SIG-M5 (cell line): ENCODE measurements at regions not wholly inside any gene's neighbourhood (a gene's known extent, or its start where the extent isn't known, plus 50 kb on each side); places are given as distances from the start of the nearest gene placed in this dataset.
"Not testable (repeated sequence)": the region's sequence is repeated elsewhere in the genome, so short reads cannot be mapped to it uniquely, and the experiment has no call there.

Experiments used
- DNase-seq: peaks from one replicate; lab custom pipeline; 2025; lab: John Stamatoyannopoulos, UW

GRCh38 chr5:90285581-90285980 lies 124.0 kb downstream of the CETN3 start:
- no peak for DNase-seq

- no peak for DNase-seq
Observed at GRCh38 chr5:90284375-90284774, 125.2 kb downstream of the CETN3 start.

- DNase-seq: no peak
Observed at GRCh38 chr5:90279091-90279490, 130.5 kb downstream of the CETN3 start.

GRCh38 chr5:90274216-90274615 lies 135.3 kb downstream of the CETN3 start:
- no peak for DNase-seq

GRCh38 chr5:90267646-90268045 lies 141.9 kb downstream of the CETN3 start:
- DNase-seq: no peak

- no peak for DNase-seq
Observed at GRCh38 chr5:90265545-90265857, 144.1 kb downstream of the CETN3 start.

GRCh38 chr5:90264689-90265544 lies 144.6 kb downstream of the CETN3 start:
- no peak for DNase-seq

GRCh38 chr5:90263102-90263820 lies 146.3 kb downstream of the CETN3 start:
- no peak for DNase-seq

- no peak for DNase-seq
Observed at GRCh38 chr5:90251447-90251846, 158.1 kb downstream of the CETN3 start.

- no peak for DNase-seq
Observed at GRCh38 chr5:90248640-90249039, 160.9 kb downstream of the CETN3 start.

- not testable (repeated sequence) for DNase-seq
Observed at GRCh38 chr5:90243848-90244247, 165.7 kb downstream of the CETN3 start.

GRCh38 chr5:90233476-90233875 lies 176.1 kb downstream of the CETN3 start:
- no peak for DNase-seq

- no peak for DNase-seq
Observed at GRCh38 chr5:90231688-90232087, 177.9 kb downstream of the CETN3 start.

- no peak for DNase-seq
Observed at GRCh38 chr5:90227683-90228082, 181.9 kb downstream of the CETN3 start.

GRCh38 chr5:90226433-90227099 lies 183.0 kb downstream of the CETN3 start:
- no peak for DNase-seq

- no peak for DNase-seq
Observed at GRCh38 chr5:90224342-90224741, 185.2 kb downstream of the CETN3 start.

- no peak for DNase-seq
Observed at GRCh38 chr5:90223756-90224155, 185.8 kb downstream of the CETN3 start.

- no peak for DNase-seq
Observed at GRCh38 chr5:90221951-90222350, 187.6 kb downstream of the CETN3 start.

GRCh38 chr5:90220554-90220953 lies 189.0 kb downstream of the CETN3 start:
- DNase-seq: no peak

- DNase-seq: no peak
Observed at GRCh38 chr5:90214991-90215390, 194.6 kb downstream of the CETN3 start.

GRCh38 chr5:90208323-90208722 lies 201.2 kb downstream of the CETN3 start:
- DNase-seq: not testable (repeated sequence)

- DNase-seq: no peak
Observed at GRCh38 chr5:90201923-90202322, 207.6 kb downstream of the CETN3 start.
